ENCODE measurements at regions not wholly inside any gene's neighbourhood (a gene's known extent, or its start where the extent isn't known, plus 50 kb on each side); places are given as distances from the start of the nearest gene placed in this dataset.

- TF ChIP-seq CTCF (IDR thresholded peaks at IDR 0.05), result no peak
- TF ChIP-seq POLR2A (IDR thresholded peaks at IDR 0.05), result no peak
- Histone ChIP-seq H3K9me3 (no peaks in the 10 kb centered on the region), H3K4me3 (no peak overlapping the region), H3K27ac (no peak overlapping the region), H3K4me1 (no peaks in the 10 kb centered on the region), H3K36me3 (replicated peaks in 1 of 2; ENCODE audit: insufficient read depth in 1 of 2, low read depth in 2 of 2) (no peaks in the 10 kb centered on the region), H3K27me3 (no peaks in the 10 kb centered on the region)
- DNase-seq (no peak), ATAC-seq (no peak)
- WGBS, 2 donors, result 82 to 84% methylated on average over 4 of the region's 4 CpGs
- intact Hi-C loops (cut with DNase I), result no loop called here
These were observed 286.1 kb upstream of the ACTBL2 start for GRCh38 chr5:57768745-57769144.

GRCh38 chr5:57764479-57765089, 282.0 kb upstream of the ACTBL2 start:
- ATAC-seq, result no peak
- WGBS, 2 donors, result 62 to 86% methylated on average over 4 of the region's 4 CpGs
- no peaks in the 10 kb centered on the region for H3K36me3 ChIP-seq (replicated peaks in 1 of 2; ENCODE audit: insufficient read depth in 1 of 2, low read depth in 2 of 2)
- intact Hi-C loops (cut with DNase I), result no loop called here
- DNase-seq, result no peak
- no peaks in the 10 kb centered on the region for H3K4me1 ChIP-seq
- no peak overlapping the region for H3K27ac ChIP-seq
- H3K4me3 ChIP-seq, result no peak overlapping the region
- H3K27me3 ChIP-seq, result no peaks in the 10 kb centered on the region
- H3K9me3 ChIP-seq, result no peaks in the 10 kb centered on the region
- no peak for TF ChIP-seq POLR2A (IDR thresholded peaks at IDR 0.05)
- no peak for TF ChIP-seq CTCF (IDR thresholded peaks at IDR 0.05)

GRCh38 chr5:57761513-57761912, 278.9 kb upstream of the ACTBL2 start:
- H3K27me3 ChIP-seq, result no peaks in the 10 kb centered on the region
- no peak for ATAC-seq
- no peaks in the 10 kb centered on the region for H3K9me3 ChIP-seq
- no peak overlapping the region for H3K4me3 ChIP-seq
- 89 to 93% methylated on average over 9 to 11 of the region's 11 CpGs for WGBS, 2 donors
- no peak for DNase-seq
- H3K27ac ChIP-seq, result no peak overlapping the region
- no peaks in the 10 kb centered on the region for H3K4me1 ChIP-seq
- TF ChIP-seq CTCF (IDR thresholded peaks at IDR 0.05) (no peak), POLR2A (IDR thresholded peaks at IDR 0.05) (no peak)
- H3K36me3 ChIP-seq (replicated peaks in 1 of 2; ENCODE audit: insufficient read depth in 1 of 2, low read depth in 2 of 2), result no peaks in the 10 kb centered on the region
- intact Hi-C loops (cut with DNase I), result no loop called here

GRCh38 chr5:57754616-57755015, 272.0 kb upstream of the ACTBL2 start:
- Histone ChIP-seq H3K9me3 (no peaks in the 10 kb centered on the region), H3K4me1 (no peaks in the 10 kb centered on the region), H3K27ac (no peak overlapping the region), H3K36me3 (replicated peaks in 1 of 2; ENCODE audit: insufficient read depth in 1 of 2, low read depth in 2 of 2) (no peaks in the 10 kb centered on the region), H3K27me3 (no peaks in the 10 kb centered on the region), H3K4me3 (no peak overlapping the region)
- no peak for TF ChIP-seq POLR2A (IDR thresholded peaks at IDR 0.05)
- TF ChIP-seq CTCF (IDR thresholded peaks at IDR 0.05), result no peak
- no peak for DNase-seq
- no peak for ATAC-seq
- intact Hi-C loops (cut with DNase I), result no loop called here

GRCh38 chr5:57753446-57753845, 270.8 kb upstream of the ACTBL2 start:
- ATAC-seq (no peak), DNase-seq (no peak)
- 65 to 67% methylated on average over 1 of the region's 1 CpG for WGBS, 2 donors
- H3K27me3 ChIP-seq, result no peaks in the 10 kb centered on the region
- H3K4me3 ChIP-seq, result no peak overlapping the region
- H3K36me3 ChIP-seq (replicated peaks in 1 of 2; ENCODE audit: insufficient read depth in 1 of 2, low read depth in 2 of 2), result no peaks in the 10 kb centered on the region
- H3K4me1 ChIP-seq, result no peaks in the 10 kb centered on the region
- H3K27ac ChIP-seq, result no peak overlapping the region
- no peaks in the 10 kb centered on the region for H3K9me3 ChIP-seq
- TF ChIP-seq POLR2A (IDR thresholded peaks at IDR 0.05), result no peak
- no peak for TF ChIP-seq CTCF (IDR thresholded peaks at IDR 0.05)
- intact Hi-C loops (cut with DNase I), result no loop called here
